HG02642 (cell line): ENCODE measurements at regions not wholly inside any gene's neighbourhood (a gene's known extent, or its start where the extent isn't known, plus 50 kb on each side); places are given as distances from the start of the nearest gene placed in this dataset.
"Not testable (repeated sequence)": the region's sequence is repeated elsewhere in the genome, so short reads cannot be mapped to it uniquely, and the experiment has no call there.

Experiments
- ATAC-seq: cut with Tn5 transposase; IDR thresholded peaks from one replicate; pipeline ENCODE4 v1.9.1; 2021; ENCODE audit warnings: mild to moderate bottlenecking; ENCODE audit not compliant: unreplicated experiment, poor library complexity

- no peak for ATAC-seq
Observed at GRCh38 chr3:75303741-75304140, 360.4 kb upstream of the FRG2C start.

GRCh38 chr3:75305901-75306300, 358.2 kb upstream of the FRG2C start:
- ATAC-seq: no peak

GRCh38 chr3:75311306-75311705, 352.8 kb upstream of the FRG2C start:
- ATAC-seq: not testable (repeated sequence)

GRCh38 chr3:75312469-75312868, 351.7 kb upstream of the FRG2C start:
- ATAC-seq: not testable (repeated sequence)

GRCh38 chr3:75319776-75320175, 344.4 kb upstream of the FRG2C start:
- not testable (repeated sequence) for ATAC-seq

GRCh38 chr3:75320369-75320768, 343.8 kb upstream of the FRG2C start:
- no peak for ATAC-seq

GRCh38 chr3:75321060-75321459, 343.1 kb upstream of the FRG2C start:
- ATAC-seq: no peak

- not testable (repeated sequence) for ATAC-seq
Observed at GRCh38 chr3:75323936-75324335, 340.2 kb upstream of the FRG2C start.

GRCh38 chr3:75325716-75326115, 338.4 kb upstream of the FRG2C start:
- ATAC-seq: no peak

GRCh38 chr3:75327453-75327852, 336.7 kb upstream of the FRG2C start:
- no peak for ATAC-seq

GRCh38 chr3:75329476-75330097, 334.5 kb upstream of the FRG2C start:
- ATAC-seq: no peak

GRCh38 chr3:75330446-75330845, 333.7 kb upstream of the FRG2C start:
- not testable (repeated sequence) for ATAC-seq

GRCh38 chr3:75332090-75332489, 332.0 kb upstream of the FRG2C start:
- ATAC-seq: not testable (repeated sequence)

- ATAC-seq: no peak
Observed at GRCh38 chr3:75332794-75333193, 331.3 kb upstream of the FRG2C start.

GRCh38 chr3:75334299-75334698, 329.8 kb upstream of the FRG2C start:
- ATAC-seq: no peak

GRCh38 chr3:75337226-75337900, 326.8 kb upstream of the FRG2C start:
- no peak for ATAC-seq

- ATAC-seq: no peak
Observed at GRCh38 chr3:75338342-75338741, 325.8 kb upstream of the FRG2C start.

- ATAC-seq: no peak
Observed at GRCh38 chr3:75341324-75342067, 322.6 kb upstream of the FRG2C start.

GRCh38 chr3:75342425-75342824, 321.7 kb upstream of the FRG2C start:
- ATAC-seq: no peak

- ATAC-seq: not testable (repeated sequence)
Observed at GRCh38 chr3:75350536-75350935, 313.6 kb upstream of the FRG2C start.

- ATAC-seq: not testable (repeated sequence)
Observed at GRCh38 chr3:75362086-75362784, 301.9 kb upstream of the FRG2C start.
